IMR-90 (cell line): ENCODE measurements at regions not wholly inside any gene's neighbourhood (a gene's known extent, or its start where the extent isn't known, plus 50 kb on each side); places are given as distances from the start of the nearest gene placed in this dataset.
A peak's percentile ranks its signal among the peaks of the same experiment; 100 is the strongest.

ENCODE experiments used
- ATAC-seq: fragments of 200-7000 bp; cut with Tn5 transposase; 2 replicates; pipeline ENCODE4 v1.9.1; 2020; ENCODE audit warnings: low read depth, mild to moderate bottlenecking, moderate library complexity
- BruUV-seq: library from RNA; stranded (reverse); fragments of 400-500 nt; replicated peaks from 2 replicates; lab custom pipeline; 2021; lab: Mats Ljungman, UMichigan
- CTCF ChIA-PET: fragments of 300-600 bp; formaldehyde crosslinking; extraction: SDS; loops from one replicate; lab custom pipeline; 2021; ENCODE audit warnings: antibody characterized with exemption; lab: Yijun Ruan, JAX
- POLR2A ChIA-PET: fragments of 300-600 bp; sonication (Branson Sonifier 250); formaldehyde crosslinking; loops from one replicate; lab custom pipeline; 2022; ENCODE audit warnings: antibody characterized with exemption; ENCODE audit not compliant: unreplicated experiment; lab: Charles Lee
- DNase-seq: peaks from one replicate; pipeline ENCODE4 v3.0.0; 2013
- H2AFZ ChIP-seq: replicated peaks from 2 replicates; pipeline ENCODE3; 2013; ENCODE audit warnings: low read length, mild to moderate bottlenecking; ENCODE audit not compliant: poor library complexity
- H2AK5ac ChIP-seq: 2 replicates; pipeline ENCODE4 v1.6.1; 2013; ENCODE audit warnings: low read depth, low read length, inconsistent platforms
- H2AK9ac ChIP-seq: replicated peaks from 2 replicates; pipeline ENCODE3; 2013; ENCODE audit warnings: mild to moderate bottlenecking, low read depth, low read length, moderate library complexity; ENCODE audit not compliant: poor library complexity
- H2BK120ac ChIP-seq: 2 replicates; pipeline ENCODE4 v1.6.1; 2013; ENCODE audit warnings: low read depth, low read length, inconsistent platforms
- H2BK15ac ChIP-seq: 3 replicates; pipeline ENCODE4 v1.6.1; 2013; ENCODE audit warnings: low read depth, low read length, inconsistent platforms
- H2BK20ac ChIP-seq: 2 replicates; pipeline ENCODE4 v1.6.1; 2013; ENCODE audit warnings: low read depth, mild to moderate bottlenecking, inconsistent platforms, low read length, moderate library complexity
- H2BK5ac ChIP-seq: 2 replicates; pipeline ENCODE4 v1.6.1; 2013; ENCODE audit warnings: mild to moderate bottlenecking, low read depth, low read length, inconsistent platforms; ENCODE audit not compliant: poor library complexity, severe bottlenecking
- H3K14ac ChIP-seq: replicated peaks from 2 replicates; pipeline ENCODE4 v1.6.1; 2013; ENCODE audit warnings: low read depth, low read length, inconsistent platforms
- H3K18ac ChIP-seq: 2 replicates; pipeline ENCODE4 v1.6.1; 2013; ENCODE audit warnings: low read depth, low read length, control low read depth
- H3K23ac ChIP-seq: 2 replicates; pipeline ENCODE4 v1.6.1; 2013; ENCODE audit warnings: low read depth, low read length, inconsistent platforms
- H3K27ac ChIP-seq: 2 replicates; pipeline ENCODE4 v1.5.1; 2013; ENCODE audit warnings: mild to moderate bottlenecking, control low read depth, low read length; ENCODE audit not compliant: insufficient read depth
- H3K27me3 ChIP-seq: 2 replicates; pipeline ENCODE4 v1.6.1; 2013; ENCODE audit warnings: low read length; ENCODE audit not compliant: control insufficient read depth, insufficient read depth
- H3K36me3 ChIP-seq: 2 replicates; pipeline ENCODE4 v1.6.1; 2013; ENCODE audit warnings: low read length, mixed read lengths; ENCODE audit not compliant: control insufficient read depth, insufficient read depth
- H3K4ac ChIP-seq: 2 replicates; pipeline ENCODE4 v1.6.1; 2013; ENCODE audit warnings: low read depth, low read length, inconsistent platforms
- H3K4me1 ChIP-seq: 2 replicates; pipeline ENCODE4 v1.6.1; 2013; ENCODE audit warnings: low read length, mixed read lengths; ENCODE audit not compliant: control insufficient read depth, insufficient read depth
- H3K4me2 ChIP-seq: 2 replicates; pipeline ENCODE4 v1.6.1; 2013; ENCODE audit warnings: low read depth, mild to moderate bottlenecking, control low read depth, low read length, moderate library complexity
- H3K4me3 ChIP-seq: 2 replicates; pipeline ENCODE4 v1.5.1; 2013; ENCODE audit warnings: low read depth, mild to moderate bottlenecking, control low read depth, low read length, moderate library complexity; ENCODE audit not compliant: insufficient read depth
- H3K56ac ChIP-seq: 2 replicates; pipeline ENCODE4 v1.6.1; 2013; ENCODE audit warnings: low read length, inconsistent platforms; ENCODE audit not compliant: insufficient read depth; ENCODE audit errors: extremely low read depth
- H3K79me1 ChIP-seq, 2 experiments: 2 replicates each; pipeline ENCODE4 v1.6.1; 2013; ENCODE audit warnings: low read length in 2 of 2, inconsistent platforms in 1 of 2, low read depth in 1 of 2
- H3K9ac ChIP-seq: 2 replicates; pipeline ENCODE4 v1.6.1; 2013; ENCODE audit warnings: low read depth, low read length, control low read depth
- H3K9me1 ChIP-seq: 2 replicates; pipeline ENCODE4 v1.6.1; 2013; ENCODE audit warnings: low read length, inconsistent platforms; ENCODE audit not compliant: insufficient read depth
- H3K9me3 ChIP-seq: 2 replicates; pipeline ENCODE4 v1.6.1; 2013; ENCODE audit warnings: low read length; ENCODE audit not compliant: control insufficient read depth, insufficient read depth
- H4K20me1 ChIP-seq: 2 replicates; pipeline ENCODE4 v1.6.1; 2013; ENCODE audit warnings: low read length, inconsistent platforms; ENCODE audit not compliant: insufficient read depth
- H4K5ac ChIP-seq: 2 replicates; pipeline ENCODE4 v1.6.1; 2013; ENCODE audit warnings: mild to moderate bottlenecking, low read depth, low read length, control low read depth
- H4K8ac ChIP-seq, 2 experiments: 2 replicates each; pipeline ENCODE4 v1.6.1; 2013; ENCODE audit warnings: low read depth in 2 of 2, low read length in 2 of 2, control low read depth in 1 of 2, inconsistent platforms in 1 of 2
- H4K91ac ChIP-seq: 2 replicates; pipeline ENCODE4 v1.6.1; 2013; ENCODE audit warnings: low read depth, low read length, inconsistent platforms; ENCODE audit not compliant: insufficient read depth
- BHLHE40 ChIP-seq: fragments of 150-350 bp; IDR thresholded peaks from 2 replicates; pipeline ENCODE4 v1.6.1; 2016; ENCODE audit warnings: mild to moderate bottlenecking, low read depth, low read length
- CEBPB ChIP-seq: IDR thresholded peaks from 2 replicates; pipeline ENCODE4 v1.6.1; 2012; ENCODE audit warnings: low read depth, low read length, improper control_type of control experiment
- CHD1 ChIP-seq: IDR thresholded peaks from 2 replicates; pipeline ENCODE4 v1.6.1; 2012; ENCODE audit warnings: low read depth, low read length, improper control_type of control experiment
- FOS ChIP-seq: fragments of 150-350 bp; IDR thresholded peaks from 2 replicates; pipeline ENCODE4 v1.6.1; 2016; ENCODE audit warnings: low read depth, low read length
- MAFK ChIP-seq: IDR thresholded peaks from 2 replicates; pipeline ENCODE4 v1.6.1; 2012; ENCODE audit warnings: low read depth, low read length, improper control_type of control experiment
- MAZ ChIP-seq: IDR thresholded peaks from 2 replicates; pipeline ENCODE4 v1.6.1; 2012; ENCODE audit warnings: low read depth, mild to moderate bottlenecking, low read length, improper control_type of control experiment, moderate library complexity, borderline replicate concordance
- MXI1 ChIP-seq: IDR thresholded peaks from 2 replicates; pipeline ENCODE4 v1.6.1; 2012; ENCODE audit warnings: low read depth, mild to moderate bottlenecking, low read length, moderate library complexity, borderline replicate concordance
- NFE2L2 ChIP-seq: fragments of 150-350 bp; IDR thresholded peaks from 2 replicates; pipeline ENCODE4 v1.6.1; 2016; ENCODE audit warnings: low read depth, mild to moderate bottlenecking, low read length
- POLR2A ChIP-seq: IDR thresholded peaks from 2 replicates; pipeline ENCODE4 v1.6.1; 2012; ENCODE audit warnings: mild to moderate bottlenecking, low read depth, low read length
- RAD21 ChIP-seq: IDR thresholded peaks from 2 replicates; pipeline ENCODE4 v1.6.1; 2012; ENCODE audit warnings: low read length, improper control_type of control experiment
- RCOR1 ChIP-seq: IDR thresholded peaks from 2 replicates; pipeline ENCODE4 v1.6.1; 2012; ENCODE audit warnings: mild to moderate bottlenecking, low read length, improper control_type of control experiment; ENCODE audit not compliant: insufficient replicate concordance
- RFX5 ChIP-seq: IDR thresholded peaks from 2 replicates; pipeline ENCODE4 v1.8.0; 2012; ENCODE audit warnings: low read depth, mild to moderate bottlenecking, low read length, moderate library complexity
- SMC3 ChIP-seq: fragments of 150-350 bp; IDR thresholded peaks from 2 replicates; pipeline ENCODE4 v1.6.1; 2016; ENCODE audit warnings: low read depth, mild to moderate bottlenecking, antibody characterized with exemption, low read length, moderate library complexity
- WGBS, 2 experiments: methylation state at CpG; one replicate each; pipeline versions ENCODE4 v1.1.5 to v1.1.7; 2013; ENCODE audit warnings: missing lambda C conversion rate in 2 of 2; ENCODE audit not compliant: insufficient read length in 1 of 2; ENCODE audit errors: extremely low coverage in 2 of 2; 5-methylcytosine and 5-hydroxymethylcytosine counted together
- dilution Hi-C: fragments of 300-500 bp; cut with HindIII; formaldehyde crosslinking; loops from one replicate; pipeline ENCODE4 v1.14.3; 2018; ENCODE audit warnings: low sequenced_read_pairs; ENCODE audit not compliant: unreplicated experiment
- in situ Hi-C: fragments of 300-500 bp; cut with MboI; formaldehyde crosslinking; loops from 3 replicates; pipeline ENCODE4 v1.14.3; 2019; ENCODE audit warnings: low sequenced_read_pairs, inconsistent platforms, mixed read lengths
- intact Hi-C: fragments of 100-400 bp; cut with micrococcal nuclease; formaldehyde crosslinking; loops from 2 replicates; pipeline ENCODE4 v1.10.0; 2022
- TF ChIP-seq, protein P1 (sequence below): conservative IDR thresholded peaks from 2 replicates; pipeline ENCODE4 v1.5.1; 2012; ENCODE audit warnings: mild to moderate bottlenecking, low read depth, low read length, improper control_type of control experiment
- TF ChIP-seq, protein P2 (sequence below): fragments of 150-350 bp; IDR thresholded peaks from 2 replicates; pipeline ENCODE4 v1.6.1; 2016; ENCODE audit warnings: low read depth, mild to moderate bottlenecking, low read length, moderate library complexity, borderline replicate concordance
- TF ChIP-seq, protein P3 (sequence below): fragments of 150-350 bp; IDR thresholded peaks from 2 replicates; pipeline ENCODE4 v1.6.1; 2017; ENCODE audit warnings: mild to moderate bottlenecking, antibody characterized with exemption, low read length, low read depth

DNA sequence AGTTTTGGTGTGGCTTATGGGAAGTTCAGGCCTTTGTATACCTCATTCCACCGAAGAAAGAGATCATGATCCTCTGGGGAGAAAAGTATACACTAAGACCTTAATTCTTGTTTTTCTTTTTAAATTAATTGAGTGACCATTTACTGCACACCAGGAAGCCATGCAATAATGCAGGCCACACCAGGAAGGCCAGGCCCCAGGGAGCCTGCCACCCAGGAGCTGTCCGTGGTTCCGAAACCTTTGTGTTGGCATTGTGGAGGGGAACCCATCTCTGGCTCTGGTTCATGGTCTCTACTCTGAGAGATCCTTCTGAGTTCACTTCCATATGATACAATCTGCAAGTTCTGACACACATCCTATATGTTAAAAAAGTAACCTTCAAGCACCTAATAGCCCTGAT, 291.8 kb downstream of the MIAT start:
- POLR2A ChIA-PET, result no interaction called here
- H3K56ac ChIP-seq, result no peak overlapping the region
- no peak overlapping the region for H2BK20ac ChIP-seq
- H3K27me3 ChIP-seq, result peaks cover 25% of the 10 kb centered on the region
- H2AFZ ChIP-seq, result no peak overlapping the region
- intact Hi-C loops, result no loop called here
- no peak overlapping the region for H2BK15ac ChIP-seq
- TF ChIP-seq, protein P1, sequence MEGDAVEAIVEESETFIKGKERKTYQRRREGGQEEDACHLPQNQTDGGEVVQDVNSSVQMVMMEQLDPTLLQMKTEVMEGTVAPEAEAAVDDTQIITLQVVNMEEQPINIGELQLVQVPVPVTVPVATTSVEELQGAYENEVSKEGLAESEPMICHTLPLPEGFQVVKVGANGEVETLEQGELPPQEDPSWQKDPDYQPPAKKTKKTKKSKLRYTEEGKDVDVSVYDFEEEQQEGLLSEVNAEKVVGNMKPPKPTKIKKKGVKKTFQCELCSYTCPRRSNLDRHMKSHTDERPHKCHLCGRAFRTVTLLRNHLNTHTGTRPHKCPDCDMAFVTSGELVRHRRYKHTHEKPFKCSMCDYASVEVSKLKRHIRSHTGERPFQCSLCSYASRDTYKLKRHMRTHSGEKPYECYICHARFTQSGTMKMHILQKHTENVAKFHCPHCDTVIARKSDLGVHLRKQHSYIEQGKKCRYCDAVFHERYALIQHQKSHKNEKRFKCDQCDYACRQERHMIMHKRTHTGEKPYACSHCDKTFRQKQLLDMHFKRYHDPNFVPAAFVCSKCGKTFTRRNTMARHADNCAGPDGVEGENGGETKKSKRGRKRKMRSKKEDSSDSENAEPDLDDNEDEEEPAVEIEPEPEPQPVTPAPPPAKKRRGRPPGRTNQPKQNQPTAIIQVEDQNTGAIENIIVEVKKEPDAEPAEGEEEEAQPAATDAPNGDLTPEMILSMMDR, result no peak
- no peak for TF ChIP-seq SMC3
- TF ChIP-seq BHLHE40, result no peak
- TF ChIP-seq RCOR1, result no peak
- TF ChIP-seq MAZ, result no peak
- no peak for TF ChIP-seq MXI1
- no peak for TF ChIP-seq FOS
- TF ChIP-seq, protein P2, sequence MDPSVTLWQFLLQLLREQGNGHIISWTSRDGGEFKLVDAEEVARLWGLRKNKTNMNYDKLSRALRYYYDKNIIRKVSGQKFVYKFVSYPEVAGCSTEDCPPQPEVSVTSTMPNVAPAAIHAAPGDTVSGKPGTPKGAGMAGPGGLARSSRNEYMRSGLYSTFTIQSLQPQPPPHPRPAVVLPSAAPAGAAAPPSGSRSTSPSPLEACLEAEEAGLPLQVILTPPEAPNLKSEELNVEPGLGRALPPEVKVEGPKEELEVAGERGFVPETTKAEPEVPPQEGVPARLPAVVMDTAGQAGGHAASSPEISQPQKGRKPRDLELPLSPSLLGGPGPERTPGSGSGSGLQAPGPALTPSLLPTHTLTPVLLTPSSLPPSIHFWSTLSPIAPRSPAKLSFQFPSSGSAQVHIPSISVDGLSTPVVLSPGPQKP, result no peak
- TF ChIP-seq, protein P3, sequence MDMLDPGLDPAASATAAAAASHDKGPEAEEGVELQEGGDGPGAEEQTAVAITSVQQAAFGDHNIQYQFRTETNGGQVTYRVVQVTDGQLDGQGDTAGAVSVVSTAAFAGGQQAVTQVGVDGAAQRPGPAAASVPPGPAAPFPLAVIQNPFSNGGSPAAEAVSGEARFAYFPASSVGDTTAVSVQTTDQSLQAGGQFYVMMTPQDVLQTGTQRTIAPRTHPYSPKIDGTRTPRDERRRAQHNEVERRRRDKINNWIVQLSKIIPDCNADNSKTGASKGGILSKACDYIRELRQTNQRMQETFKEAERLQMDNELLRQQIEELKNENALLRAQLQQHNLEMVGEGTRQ, result no peak
- no peak for TF ChIP-seq POLR2A
- TF ChIP-seq CEBPB, result no peak
- no peak for TF ChIP-seq RAD21
- no peak for TF ChIP-seq MAFK
- TF ChIP-seq NFE2L2, result no peak
- no peak for TF ChIP-seq CHD1
- TF ChIP-seq RFX5, result no peak
- H3K9me1 ChIP-seq, result no peaks in the 10 kb centered on the region
- H4K91ac ChIP-seq, result no peak overlapping the region
- H3K14ac ChIP-seq, result no peak overlapping the region
- no peak overlapping the region for H2BK5ac ChIP-seq
- no peak overlapping the region for H3K4me3 ChIP-seq
- no peaks in the 10 kb centered on the region for H3K9me3 ChIP-seq
- no peak overlapping the region for H3K9ac ChIP-seq
- H3K23ac ChIP-seq, result no peak overlapping the region
- no peak overlapping the region for H3K4ac ChIP-seq
- BruUV-seq, result no TSS peak
- WGBS, 2 experiments, result no CpG with 5 or more reads among the region's 3 CpGs
- H4K20me1 ChIP-seq, result no peaks in the 10 kb centered on the region
- no peak overlapping the region for H2AK9ac ChIP-seq
- H3K4me2 ChIP-seq, result no peak overlapping the region
- H2AK5ac ChIP-seq, result no peak overlapping the region
- dilution Hi-C loops, result no loop called here
- H3K4me1 ChIP-seq, result no peaks in the 10 kb centered on the region
- H3K18ac ChIP-seq, result no peak overlapping the region
- H3K79me1 ChIP-seq, result no peaks in the 10 kb centered on the region
- no peak overlapping the region for H2BK120ac ChIP-seq
- CTCF ChIA-PET, result no interaction called here
- H4K8ac ChIP-seq, result no peak overlapping the region
- in situ Hi-C loops, result no loop called here
- DNase-seq (peak; percentile 19), ATAC-seq (peak; percentile 53; the same call in 1 of the 2 replicates)
- H3K36me3 ChIP-seq, result no peaks in the 10 kb centered on the region
- H3K27ac ChIP-seq, result no peak overlapping the region
- no peak overlapping the region for H4K5ac ChIP-seq
